ENCODE measurements at regions not wholly inside any gene's neighbourhood (a gene's known extent, or its start where the extent isn't known, plus 50 kb on each side); places are given as distances from the start of the nearest gene placed in this dataset.

GRCh38 chr7:53988376-53988775 is 553.8 kb upstream of the VSTM2A start:
- DNase-seq: no peak

GRCh38 chr7:53993224-53993623 is 549.0 kb upstream of the VSTM2A start:
- no peak for DNase-seq

- DNase-seq: no peak
These were observed 545.3 kb upstream of the VSTM2A start for GRCh38 chr7:53996876-53997275.

- DNase-seq: no peak
These were observed 527.4 kb upstream of the VSTM2A start for GRCh38 chr7:54014765-54015164.

- DNase-seq: no peak
These were observed 526.9 kb upstream of the VSTM2A start for GRCh38 chr7:54015251-54015650.

- no peak for DNase-seq
These were observed 504.3 kb upstream of the VSTM2A start for GRCh38 chr7:54037873-54038272.

GRCh38 chr7:54060643-54061042 is 481.5 kb upstream of the VSTM2A start:
- no peak for DNase-seq

GRCh38 chr7:54066643-54067042 is 475.5 kb upstream of the VSTM2A start:
- DNase-seq: no peak

- no peak for DNase-seq
These were observed 472.3 kb upstream of the VSTM2A start for GRCh38 chr7:54069843-54070242.

GRCh38 chr7:54072710-54073109 is 469.5 kb upstream of the VSTM2A start:
- DNase-seq: no peak

GRCh38 chr7:54076616-54077015 is 465.6 kb upstream of the VSTM2A start:
- no peak for DNase-seq

- DNase-seq: no peak
These were observed 461.6 kb upstream of the VSTM2A start for GRCh38 chr7:54080525-54080924.

- DNase-seq: no peak
These were observed 461.2 kb upstream of the VSTM2A start for GRCh38 chr7:54080971-54081370.

GRCh38 chr7:54084340-54084739 is 457.8 kb upstream of the VSTM2A start:
- DNase-seq: no peak

GRCh38 chr7:54090652-54091213 is 451.4 kb upstream of the VSTM2A start:
- no peak for DNase-seq

GRCh38 chr7:54091322-54091721 is 450.9 kb upstream of the VSTM2A start:
- no peak for DNase-seq

GRCh38 chr7:54097886-54098285 is 444.3 kb upstream of the VSTM2A start:
- no peak for DNase-seq

GRCh38 chr7:54109501-54109900 is 432.7 kb upstream of the VSTM2A start:
- no peak for DNase-seq

GRCh38 chr7:54111814-54112511 is 430.2 kb upstream of the VSTM2A start:
- no peak for DNase-seq

- DNase-seq: no peak
These were observed 429.6 kb upstream of the VSTM2A start for GRCh38 chr7:54112567-54112966.

- no peak for DNase-seq
These were observed 427.0 kb upstream of the VSTM2A start for GRCh38 chr7:54115028-54115763.

- DNase-seq: no peak
These were observed 425.2 kb upstream of the VSTM2A start for GRCh38 chr7:54116956-54117355.

- no peak for DNase-seq
These were observed 413.1 kb upstream of the VSTM2A start for GRCh38 chr7:54129035-54129434.

GRCh38 chr7:54141576-54141975 is 400.6 kb upstream of the VSTM2A start:
- DNase-seq: no peak

All from T-helper 2 cell (primary cell).